ENCODE measurements at regions not wholly inside any gene's neighbourhood (a gene's known extent, or its start where the extent isn't known, plus 50 kb on each side); places are given as distances from the start of the nearest gene placed in this dataset.

DNA sequence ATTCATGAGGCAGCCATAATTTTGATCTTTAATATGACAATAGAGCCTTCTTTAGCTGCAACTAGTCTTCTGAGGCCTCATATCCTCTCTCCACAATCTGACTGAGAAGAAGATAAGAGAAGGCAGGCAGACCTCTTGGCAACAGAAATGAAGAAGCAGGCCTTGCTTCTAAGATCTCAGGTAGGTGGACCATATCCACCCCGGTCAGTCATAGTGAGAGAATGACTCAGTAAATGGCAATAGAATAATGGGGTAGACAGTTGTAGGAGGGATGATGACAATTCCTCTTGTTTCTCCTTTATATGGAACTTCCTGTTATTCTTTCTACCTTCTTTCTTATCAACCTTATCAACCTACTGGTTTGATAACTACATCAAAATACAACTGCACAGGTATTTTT lies 246.7 kb upstream of the G2E3 start:
- TF ChIP-seq, protein P1, sequence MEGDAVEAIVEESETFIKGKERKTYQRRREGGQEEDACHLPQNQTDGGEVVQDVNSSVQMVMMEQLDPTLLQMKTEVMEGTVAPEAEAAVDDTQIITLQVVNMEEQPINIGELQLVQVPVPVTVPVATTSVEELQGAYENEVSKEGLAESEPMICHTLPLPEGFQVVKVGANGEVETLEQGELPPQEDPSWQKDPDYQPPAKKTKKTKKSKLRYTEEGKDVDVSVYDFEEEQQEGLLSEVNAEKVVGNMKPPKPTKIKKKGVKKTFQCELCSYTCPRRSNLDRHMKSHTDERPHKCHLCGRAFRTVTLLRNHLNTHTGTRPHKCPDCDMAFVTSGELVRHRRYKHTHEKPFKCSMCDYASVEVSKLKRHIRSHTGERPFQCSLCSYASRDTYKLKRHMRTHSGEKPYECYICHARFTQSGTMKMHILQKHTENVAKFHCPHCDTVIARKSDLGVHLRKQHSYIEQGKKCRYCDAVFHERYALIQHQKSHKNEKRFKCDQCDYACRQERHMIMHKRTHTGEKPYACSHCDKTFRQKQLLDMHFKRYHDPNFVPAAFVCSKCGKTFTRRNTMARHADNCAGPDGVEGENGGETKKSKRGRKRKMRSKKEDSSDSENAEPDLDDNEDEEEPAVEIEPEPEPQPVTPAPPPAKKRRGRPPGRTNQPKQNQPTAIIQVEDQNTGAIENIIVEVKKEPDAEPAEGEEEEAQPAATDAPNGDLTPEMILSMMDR (IDR thresholded peaks at IDR 0.05) = no peak
- TF ChIP-seq POLR2A (IDR thresholded peaks at IDR 0.05) = no peak
